Esophagus squamous epithelium (tissue), 4 donors: ENCODE measurements at regions not wholly inside any gene's neighbourhood (a gene's known extent, or its start where the extent isn't known, plus 50 kb on each side); places are given as distances from the start of the nearest gene placed in this dataset.

Experiments used
- CTCF ChIP-seq, 6 experiments: fragments of 450-650 bp in 4 of 6; fragments of 200-600 bp in 2 of 6; sonication (generic) in 2 of 6; IDR thresholded peaks; one replicate each; pipeline ENCODE4 v1.5.1; 2016 to 2019; ENCODE audit warnings: antibody characterized with exemption in 6 of 6, mild to moderate bottlenecking in 4 of 6, moderate library complexity in 4 of 6
- POLR2A ChIP-seq, 4 donors: fragments of 450-650 bp; IDR thresholded peaks; one replicate each; pipeline ENCODE4 v1.6.1; 2017; ENCODE audit warnings: antibody characterized with exemption in 4 of 4, mild to moderate bottlenecking in 4 of 4, moderate library complexity in 3 of 4

GRCh38 chr19:28737021-28737895 is 475.7 kb downstream of the UQCRFS1 start:
- peak in 5 of 6 experiments; percentile 41 to 54 (median 45) for TF ChIP-seq CTCF (IDR thresholded peaks at IDR 0.05)
- no peak for TF ChIP-seq POLR2A (IDR thresholded peaks at IDR 0.05)
